Lung (tissue), 11 donors: ENCODE measurements at regions not wholly inside any gene's neighbourhood (a gene's known extent, or its start where the extent isn't known, plus 50 kb on each side); places are given as distances from the start of the nearest gene placed in this dataset.
A peak's percentile ranks its signal among the peaks of the same experiment; 100 is the strongest.

Experiments used
- ATAC-seq: fragments of 200-7000 bp; cut with Tn5 transposase; one replicate; pipeline ENCODE4 v1.9.1; 2020; ENCODE audit warnings: moderate number of reproducible peaks; ENCODE audit not compliant: insufficient read depth, low FRiP score
- DNase-seq, 3 donors: peaks; one replicate each; pipeline ENCODE4 v3.0.0-alpha.2; 2013 to 2017
- H3K27ac ChIP-seq, 2 donors: one replicate each; pipeline ENCODE4 v1.5.1; 2013; ENCODE audit warnings: mild to moderate bottlenecking in 2 of 2, moderate library complexity in 2 of 2, control low read depth in 1 of 2, inconsistent platforms in 1 of 2, low read depth in 1 of 2, low read length in 1 of 2
- H3K27me3 ChIP-seq, 3 donors: one replicate each; pipeline ENCODE4 v1.5.1; 2013; ENCODE audit warnings: low read length in 2 of 3; ENCODE audit not compliant: control insufficient read depth in 3 of 3, insufficient read depth in 3 of 3
- H3K36me3 ChIP-seq, 4 donors: one replicate each; pipeline ENCODE4 v1.5.1; 2013; ENCODE audit warnings: low read length in 4 of 4, mild to moderate bottlenecking in 1 of 4, moderate library complexity in 1 of 4; ENCODE audit not compliant: control insufficient read depth in 4 of 4, insufficient read depth in 4 of 4
- H3K4me1 ChIP-seq, 5 donors: one replicate each; pipeline ENCODE4 v1.5.1; 2013; ENCODE audit warnings: low read length in 5 of 5, mild to moderate bottlenecking in 2 of 5, moderate library complexity in 1 of 5; ENCODE audit not compliant: control insufficient read depth in 5 of 5, insufficient read depth in 5 of 5
- H3K4me3 ChIP-seq: one replicate; pipeline ENCODE4 v1.5.1; 2013; ENCODE audit warnings: mild to moderate bottlenecking, control low read depth, moderate library complexity
- H3K9ac ChIP-seq, 2 donors: one replicate each; pipeline ENCODE4 v1.5.1; 2013; ENCODE audit warnings: low read length in 2 of 2, control low read depth in 1 of 2; ENCODE audit not compliant: insufficient read depth in 1 of 2
- H3K9me3 ChIP-seq, 4 donors: one replicate each; pipeline ENCODE4 v1.5.1; 2013; ENCODE audit warnings: low read length in 3 of 4, mild to moderate bottlenecking in 1 of 4, moderate library complexity in 1 of 4; ENCODE audit not compliant: control insufficient read depth in 4 of 4, insufficient read depth in 3 of 4
- WGBS, 2 donors: extraction: QIAGEN DNeasy Blood & Tissue Kit; methylation state at CpG; one replicate each; pipeline ENCODE4 v1.1.7; 2013; 5-methylcytosine and 5-hydroxymethylcytosine counted together
- TF ChIP-seq, protein P1 (sequence below): IDR thresholded peaks from 2 replicates; pipeline ENCODE4 v1.5.1; 2012; ENCODE audit warnings: mild to moderate bottlenecking; ENCODE audit errors: control extremely low read depth, extremely low read depth
- donor health status: control.
- donor health status: control.
- donor health status: Bipolar disorder and iron deficiency.
- donor health status: healthy.
- donor health status: DM: yes; HTN: yes; CAD: no.

DNA sequence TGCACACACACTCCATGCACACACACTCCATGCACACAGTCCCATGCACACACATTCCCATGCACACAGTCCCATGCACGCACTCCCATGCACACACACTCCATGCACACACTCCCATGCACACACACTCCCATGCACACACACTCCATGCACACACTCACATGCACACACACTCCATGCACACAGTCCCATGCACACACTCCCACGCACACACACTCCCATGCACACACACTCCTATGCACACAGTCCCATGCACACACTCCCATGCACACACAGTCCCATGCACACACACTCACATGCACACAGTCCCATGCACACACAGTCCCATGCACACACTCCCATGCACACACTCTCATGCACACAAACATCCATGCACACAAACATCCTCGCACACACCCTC, 168.4 kb downstream of the TTLL2 start:
- Histone ChIP-seq H3K9me3 (no peaks in the 10 kb centered on the region), H3K9ac (no peak overlapping the region), H3K4me3 (no peak overlapping the region), H3K27me3 (peaks cover 0 to 9% (median 0%) of the 10 kb centered on the region in 3 donors), H3K27ac (no peak overlapping the region), H3K4me1 (peaks cover 0 to 20% (median 11%) of the 10 kb centered on the region in 5 donors), H3K36me3 (peaks cover 0 to 4% (median 0%) of the 10 kb centered on the region in 4 donors)
- TF ChIP-seq, protein P1, sequence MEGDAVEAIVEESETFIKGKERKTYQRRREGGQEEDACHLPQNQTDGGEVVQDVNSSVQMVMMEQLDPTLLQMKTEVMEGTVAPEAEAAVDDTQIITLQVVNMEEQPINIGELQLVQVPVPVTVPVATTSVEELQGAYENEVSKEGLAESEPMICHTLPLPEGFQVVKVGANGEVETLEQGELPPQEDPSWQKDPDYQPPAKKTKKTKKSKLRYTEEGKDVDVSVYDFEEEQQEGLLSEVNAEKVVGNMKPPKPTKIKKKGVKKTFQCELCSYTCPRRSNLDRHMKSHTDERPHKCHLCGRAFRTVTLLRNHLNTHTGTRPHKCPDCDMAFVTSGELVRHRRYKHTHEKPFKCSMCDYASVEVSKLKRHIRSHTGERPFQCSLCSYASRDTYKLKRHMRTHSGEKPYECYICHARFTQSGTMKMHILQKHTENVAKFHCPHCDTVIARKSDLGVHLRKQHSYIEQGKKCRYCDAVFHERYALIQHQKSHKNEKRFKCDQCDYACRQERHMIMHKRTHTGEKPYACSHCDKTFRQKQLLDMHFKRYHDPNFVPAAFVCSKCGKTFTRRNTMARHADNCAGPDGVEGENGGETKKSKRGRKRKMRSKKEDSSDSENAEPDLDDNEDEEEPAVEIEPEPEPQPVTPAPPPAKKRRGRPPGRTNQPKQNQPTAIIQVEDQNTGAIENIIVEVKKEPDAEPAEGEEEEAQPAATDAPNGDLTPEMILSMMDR = no peak
- no peak for DNase-seq
- ATAC-seq = no peak
- WGBS, 2 donors = 96 to 98% methylated on average over 3 of the region's 3 CpGs

GRCh38 chr6:167493976-167494697, 169.3 kb downstream of the TTLL2 start:
- peak in 1 of 3 donors; percentile 40 for DNase-seq
- H3K9ac ChIP-seq = no peak overlapping the region
- H3K36me3 ChIP-seq = peaks cover 0 to 4% (median 0%) of the 10 kb centered on the region in 4 donors
- 84 to 95% methylated on average over 28 of the region's 28 CpGs for WGBS, 2 donors
- H3K27ac ChIP-seq = no peak overlapping the region
- peaks cover 0 to 9% (median 0%) of the 10 kb centered on the region in 3 donors for H3K27me3 ChIP-seq
- ATAC-seq = no peak
- H3K4me3 ChIP-seq = no peak overlapping the region
- TF ChIP-seq, protein P1 = no peak
- peaks cover 0 to 20% (median 11%) of the 10 kb centered on the region in 5 donors for H3K4me1 ChIP-seq
- H3K9me3 ChIP-seq = no peaks in the 10 kb centered on the region

GRCh38 chr6:167494698-167495435, 170.0 kb downstream of the TTLL2 start:
- DNase-seq = no peak
- WGBS, 2 donors = 94 to 95% methylated on average over 23 of the region's 23 CpGs
- H3K27ac ChIP-seq = no peak overlapping the region

More at GRCh38 chr6:167494698-167495435, 170.0 kb downstream of the TTLL2 start:
- TF ChIP-seq, protein P1 = no peak
- H3K9ac ChIP-seq = no peak overlapping the region
- H3K4me3 ChIP-seq = no peak overlapping the region
- H3K36me3 ChIP-seq = peaks cover 0 to 4% (median 0%) of the 10 kb centered on the region in 4 donors
- no peaks in the 10 kb centered on the region for H3K9me3 ChIP-seq
- H3K4me1 ChIP-seq = peaks cover 0 to 20% (median 11%) of the 10 kb centered on the region in 5 donors
- ATAC-seq = no peak
- peaks cover 0 to 9% (median 0%) of the 10 kb centered on the region in 3 donors for H3K27me3 ChIP-seq
